SK-N-SH (cell line): ENCODE measurements at regions not wholly inside any gene's neighbourhood (a gene's known extent, or its start where the extent isn't known, plus 50 kb on each side); places are given as distances from the start of the nearest gene placed in this dataset.

Experiments
- CTCF ChIA-PET: fragments of 300-600, 350-600 bp; formaldehyde crosslinking; extraction: SDS; loops from one replicate; lab custom pipeline; 2021; lab: Yijun Ruan, JAX
- POLR2A ChIA-PET: fragments of 350-600 bp; sonication (Branson Sonifier 250); formaldehyde crosslinking; extraction: SDS; loops from one replicate; lab custom pipeline; 2020; ENCODE audit warnings: antibody characterized with exemption, inconsistent platforms; lab: Yijun Ruan, JAX
- DNase-seq: peaks from one replicate; pipeline ENCODE4 v3.0.0; 2012
- H2AFZ ChIP-seq: fragments of 200-600 bp; sonication (generic); 2 replicates; pipeline ENCODE4 v1.8.1; 2016; ENCODE audit warnings: antibody characterized with exemption, mild to moderate bottlenecking, low read depth
- H3F3A ChIP-seq: fragments of 200-600 bp; sonication (generic); replicated peaks from 2 replicates; pipeline ENCODE3; 2016; ENCODE audit warnings: antibody characterized with exemption, mild to moderate bottlenecking; ENCODE audit not compliant: insufficient read depth
- H3K27ac ChIP-seq, 2 experiments: fragments of 200-500 bp in 1 of 2; fragments of 200-600 bp in 1 of 2; sonication (Bioruptor generic) in 1 of 2; sonication (generic), shearing (Covaris generic) in 1 of 2; 2 replicates each; pipeline versions ENCODE4 v1.5.1 to v1.6.1; 2014 to 2016; ENCODE audit warnings: low read depth in 2 of 2, inconsistent platforms in 1 of 2, low read length in 1 of 2, mild to moderate bottlenecking in 1 of 2, mixed read lengths in 1 of 2
- H3K27me3 ChIP-seq: fragments of 200-600 bp; sonication (generic), shearing (Covaris generic); 2 replicates; pipeline ENCODE4 v1.6.1; 2016; ENCODE audit warnings: mixed run types; ENCODE audit not compliant: insufficient read depth
- H3K36me3 ChIP-seq, 2 experiments: fragments of 200-500 bp in 1 of 2; fragments of 200-600 bp in 1 of 2; sonication (Bioruptor generic) in 1 of 2; sonication (generic) in 1 of 2; replicated peaks in 1 of 2; 2 replicates each; pipeline versions ENCODE3 to v1.5.1; 2014 to 2016; ENCODE audit warnings: low read length in 1 of 2, mild to moderate bottlenecking in 1 of 2; ENCODE audit not compliant: insufficient read depth in 2 of 2, control insufficient read depth in 1 of 2
- H3K4me1 ChIP-seq, 2 experiments: fragments of 200-500 bp in 1 of 2; fragments of 200-600 bp in 1 of 2; sonication (Bioruptor generic) in 1 of 2; sonication (generic), shearing (Covaris generic) in 1 of 2; 2 replicates each; pipeline versions ENCODE4 v1.5.1 to v1.6.1; 2014 to 2016; ENCODE audit warnings: low read depth in 1 of 2, low read length in 1 of 2, mixed run types in 1 of 2; ENCODE audit not compliant: insufficient read depth in 2 of 2, control insufficient read depth in 1 of 2
- H3K4me2 ChIP-seq: fragments of 200-600 bp; sonication (generic), shearing (Covaris generic); 2 replicates; pipeline ENCODE4 v1.6.1; 2017; ENCODE audit warnings: mixed run types
- H3K4me3 ChIP-seq, 2 experiments: fragments of 200-500 bp in 1 of 2; fragments of 200-600 bp in 1 of 2; sonication (Bioruptor generic) in 1 of 2; sonication (generic), shearing (Covaris generic) in 1 of 2; 2 replicates each; pipeline versions ENCODE4 v1.5.1 to v1.8.1; 2014 to 2016; ENCODE audit warnings: low read depth in 2 of 2, inconsistent platforms in 1 of 2, low read length in 1 of 2, mild to moderate bottlenecking in 1 of 2, mixed read lengths in 1 of 2, moderate library complexity in 1 of 2
- H3K79me2 ChIP-seq: fragments of 200-600 bp; sonication (generic); 2 replicates; pipeline ENCODE4 v1.8.1; 2017; ENCODE audit warnings: mild to moderate bottlenecking; ENCODE audit not compliant: insufficient read depth
- H3K9ac ChIP-seq: fragments of 200-600 bp; sonication (generic); 2 replicates; pipeline ENCODE4 v1.6.1; 2017; ENCODE audit warnings: mixed run types
- H3K9me2 ChIP-seq: fragments of 200-600 bp; sonication (generic); 2 replicates; pipeline ENCODE4 v1.6.1; 2017; ENCODE audit warnings: mixed run types
- H3K9me3 ChIP-seq: fragments of 200-600 bp; sonication (generic); 2 replicates; pipeline ENCODE4 v1.6.1; 2017; ENCODE audit warnings: mixed run types, mild to moderate bottlenecking, moderate library complexity
- H4K20me1 ChIP-seq: fragments of 200-600 bp; sonication (generic); 2 replicates; pipeline ENCODE4 v1.6.1; 2017; ENCODE audit warnings: mild to moderate bottlenecking, mixed run types; ENCODE audit not compliant: insufficient read depth
- EP300 ChIP-seq, 2 experiments: IDR thresholded peaks; 2 replicates each; pipeline versions ENCODE4 v1.4.0 to v1.6.1; 2012; ENCODE audit warnings: borderline replicate concordance in 1 of 2, low read depth in 1 of 2, low read length in 1 of 2
- FOSL2 ChIP-seq: IDR thresholded peaks from 2 replicates; pipeline ENCODE4 v1.4.0; 2012; ENCODE audit warnings: low read depth, mild to moderate bottlenecking, moderate library complexity, borderline replicate concordance
- FOXM1 ChIP-seq: IDR thresholded peaks from 2 replicates; pipeline ENCODE4 v1.4.0; 2012; ENCODE audit warnings: low read depth, mild to moderate bottlenecking
- GABPA ChIP-seq: IDR thresholded peaks from 2 replicates; pipeline ENCODE4 v1.4.0; 2012; ENCODE audit warnings: low read depth, mild to moderate bottlenecking
- GATA2 ChIP-seq: sonication (generic); formaldehyde crosslinking; IDR thresholded peaks from 2 replicates; pipeline ENCODE4 v1.5.0; 2020; ENCODE audit warnings: mild to moderate bottlenecking, missing genetic modification reagents
- MAX ChIP-seq: IDR thresholded peaks from 2 replicates; pipeline ENCODE4 v1.4.0; 2012; ENCODE audit warnings: low read depth
- MXI1 ChIP-seq: IDR thresholded peaks from 2 replicates; pipeline ENCODE4 v1.6.1; 2012; ENCODE audit warnings: mild to moderate bottlenecking, low read depth, low read length, improper control_type of control experiment
- PBX3 ChIP-seq: IDR thresholded peaks from 2 replicates; pipeline ENCODE4; 2012
- RAD21 ChIP-seq: IDR thresholded peaks from 2 replicates; pipeline ENCODE4 v1.6.1; 2012; ENCODE audit warnings: mild to moderate bottlenecking, low read length
- RCOR1 ChIP-seq: fragments of 150-350 bp; IDR thresholded peaks from 2 replicates; pipeline ENCODE4 v1.6.1; 2017; ENCODE audit warnings: antibody characterized with exemption, low read length
- REST ChIP-seq: IDR thresholded peaks from 2 replicates; pipeline ENCODE4 v1.6.1; 2012; ENCODE audit warnings: mild to moderate bottlenecking, low read depth, low read length, moderate library complexity
- RFX5 ChIP-seq: IDR thresholded peaks from 2 replicates; pipeline ENCODE4 v1.6.1; 2012; ENCODE audit warnings: mild to moderate bottlenecking, improper control_type of control experiment, low read length
- RXRA ChIP-seq: IDR thresholded peaks from 2 replicates; pipeline ENCODE4 v1.4.0; 2012; ENCODE audit warnings: low read depth, mild to moderate bottlenecking, borderline replicate concordance
- SMC3 ChIP-seq: IDR thresholded peaks from 2 replicates; pipeline ENCODE4 v1.6.1; 2012; ENCODE audit warnings: low read depth, low read length, improper control_type of control experiment
- TCF12 ChIP-seq: IDR thresholded peaks from 2 replicates; pipeline ENCODE4 v1.4.0; 2012
- WGBS: methylation state at CpG from one replicate; pipeline ENCODE4 v1.1.6; 2017; ENCODE audit warnings: low lambda C conversion rate; 5-methylcytosine and 5-hydroxymethylcytosine counted together
- TF ChIP-seq, protein P1 (sequence below): fragments of 200-600 bp; sonication (generic); IDR thresholded peaks from 2 replicates; pipeline ENCODE4 v1.6.1; 2017; ENCODE audit warnings: antibody characterized with exemption, mild to moderate bottlenecking, moderate library complexity

- no peak for DNase-seq
- TF ChIP-seq, protein P1, sequence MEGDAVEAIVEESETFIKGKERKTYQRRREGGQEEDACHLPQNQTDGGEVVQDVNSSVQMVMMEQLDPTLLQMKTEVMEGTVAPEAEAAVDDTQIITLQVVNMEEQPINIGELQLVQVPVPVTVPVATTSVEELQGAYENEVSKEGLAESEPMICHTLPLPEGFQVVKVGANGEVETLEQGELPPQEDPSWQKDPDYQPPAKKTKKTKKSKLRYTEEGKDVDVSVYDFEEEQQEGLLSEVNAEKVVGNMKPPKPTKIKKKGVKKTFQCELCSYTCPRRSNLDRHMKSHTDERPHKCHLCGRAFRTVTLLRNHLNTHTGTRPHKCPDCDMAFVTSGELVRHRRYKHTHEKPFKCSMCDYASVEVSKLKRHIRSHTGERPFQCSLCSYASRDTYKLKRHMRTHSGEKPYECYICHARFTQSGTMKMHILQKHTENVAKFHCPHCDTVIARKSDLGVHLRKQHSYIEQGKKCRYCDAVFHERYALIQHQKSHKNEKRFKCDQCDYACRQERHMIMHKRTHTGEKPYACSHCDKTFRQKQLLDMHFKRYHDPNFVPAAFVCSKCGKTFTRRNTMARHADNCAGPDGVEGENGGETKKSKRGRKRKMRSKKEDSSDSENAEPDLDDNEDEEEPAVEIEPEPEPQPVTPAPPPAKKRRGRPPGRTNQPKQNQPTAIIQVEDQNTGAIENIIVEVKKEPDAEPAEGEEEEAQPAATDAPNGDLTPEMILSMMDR, result no peak
- TF ChIP-seq RXRA, result no peak
- no peak for TF ChIP-seq MXI1
- no peak for TF ChIP-seq RCOR1
- TF ChIP-seq MAX, result no peak
- TF ChIP-seq GABPA, result no peak
- no peak for TF ChIP-seq RFX5
- no peak for TF ChIP-seq PBX3
- TF ChIP-seq GATA2 (CRISPR knock-in tag), result no peak
- TF ChIP-seq SMC3, result no peak
- TF ChIP-seq RAD21, result no peak
- no peak for TF ChIP-seq TCF12
- TF ChIP-seq EP300 (IDR thresholded peaks at IDR 0.05; ENCODE audit: borderline replicate concordance in 1 of 2, low read depth in 1 of 2, low read length in 1 of 2), result no peak
- no peak for TF ChIP-seq FOSL2
- TF ChIP-seq REST, result no peak
- TF ChIP-seq FOXM1, result no peak
- Histone ChIP-seq H3K9me2 (no peaks in the 10 kb centered on the region), H3K9me3 (no peaks in the 10 kb centered on the region), H4K20me1 (no peaks in the 10 kb centered on the region), H3K79me2 (no peaks in the 10 kb centered on the region), H3K27me3 (no peaks in the 10 kb centered on the region), H3F3A (no peaks in the 10 kb centered on the region), H3K27ac (no peak overlapping the region), H2AFZ (no peak overlapping the region), H3K9ac (no peak overlapping the region), H3K36me3 (no peaks in the 10 kb centered on the region), H3K4me2 (no peak overlapping the region), H3K4me3 (no peak overlapping the region), H3K4me1 (peaks cover 0 to 25% of the 10 kb centered on the region in 2 experiments; a peak in 1 of 4 replicates)
- 39% methylated on average over 5 of the region's 9 CpGs for WGBS
- CTCF ChIA-PET, result no interaction called here
- POLR2A ChIA-PET, result no interaction called here
These were observed 135.7 kb upstream of the GDF10 start for GRCh38 chr10:47164126-47164799.
